Occipital lobe (tissue), 1 donor: ENCODE measurements at regions not wholly inside any gene's neighbourhood (a gene's known extent, or its start where the extent isn't known, plus 50 kb on each side); places are given as distances from the start of the nearest gene placed in this dataset.
"Not testable (repeated sequence)": the region's sequence is repeated elsewhere in the genome, so short reads cannot be mapped to it uniquely, and the experiment has no call there.

Experiments used
- DNase-seq: peaks from one replicate; lab custom pipeline; 2025; lab: John Stamatoyannopoulos, UW

GRCh38 chr4:11054937-11055336 is 370.4 kb upstream of the CLNK start:
- not testable (repeated sequence) for DNase-seq

GRCh38 chr4:11053601-11054220 is 369.1 kb upstream of the CLNK start:
- DNase-seq, result no peak

GRCh38 chr4:11051181-11051580 is 366.6 kb upstream of the CLNK start:
- no peak for DNase-seq

- no peak for DNase-seq
Observed at GRCh38 chr4:11050766-11051165, 366.2 kb upstream of the CLNK start.

- no peak for DNase-seq
Observed at GRCh38 chr4:11049001-11049400, 364.4 kb upstream of the CLNK start.

- no peak for DNase-seq
Observed at GRCh38 chr4:11042760-11043159, 358.2 kb upstream of the CLNK start.

GRCh38 chr4:11039634-11040131 is 355.1 kb upstream of the CLNK start:
- DNase-seq, result no peak

GRCh38 chr4:11038926-11039325 is 354.4 kb upstream of the CLNK start:
- DNase-seq, result no peak

GRCh38 chr4:11037637-11038036 is 353.1 kb upstream of the CLNK start:
- no peak for DNase-seq

GRCh38 chr4:11028334-11028733 is 343.8 kb upstream of the CLNK start:
- DNase-seq, result no peak

GRCh38 chr4:11021333-11021732 is 336.8 kb upstream of the CLNK start:
- no peak for DNase-seq

- DNase-seq, result no peak
Observed at GRCh38 chr4:11019451-11020240, 335.1 kb upstream of the CLNK start.

GRCh38 chr4:11014199-11014598 is 329.6 kb upstream of the CLNK start:
- no peak for DNase-seq

- no peak for DNase-seq
Observed at GRCh38 chr4:11013094-11013664, 328.6 kb upstream of the CLNK start.

- no peak for DNase-seq
Observed at GRCh38 chr4:11011249-11011648, 326.7 kb upstream of the CLNK start.

GRCh38 chr4:11010624-11011023 is 326.1 kb upstream of the CLNK start:
- no peak for DNase-seq

- DNase-seq, result no peak
Observed at GRCh38 chr4:11009281-11009680, 324.7 kb upstream of the CLNK start.

- DNase-seq, result no peak
Observed at GRCh38 chr4:11005300-11005699, 320.7 kb upstream of the CLNK start.

- no peak for DNase-seq
Observed at GRCh38 chr4:11004818-11005217, 320.2 kb upstream of the CLNK start.

GRCh38 chr4:11002961-11003360 is 318.4 kb upstream of the CLNK start:
- DNase-seq, result no peak

GRCh38 chr4:10998846-10999245 is 314.3 kb upstream of the CLNK start:
- DNase-seq, result no peak

GRCh38 chr4:10984815-10985214 is 300.2 kb upstream of the CLNK start:
- DNase-seq, result no peak
